SK-N-SH treated with all-trans-retinoic acid at 6 μM for 48 hours (cell line): ENCODE measurements at regions not wholly inside any gene's neighbourhood (a gene's known extent, or its start where the extent isn't known, plus 50 kb on each side); places are given as distances from the start of the nearest gene placed in this dataset.
A peak's percentile ranks its signal among the peaks of the same experiment; 100 is the strongest.

ENCODE experiments used
- ATAC-seq: fragments of 200-7000 bp; cut with Tn5 transposase; 3 replicates; pipeline ENCODE4 v1.9.1; 2020; ENCODE audit warnings: mild to moderate bottlenecking, moderate library complexity
- ARNTL ChIP-seq: fragments of 450-650 bp; formaldehyde crosslinking; IDR thresholded peaks from 2 replicates; pipeline ENCODE4 v1.5.0; 2020; ENCODE audit warnings: low read depth, mild to moderate bottlenecking, moderate library complexity, borderline replicate concordance
- CSDC2 ChIP-seq: fragments of 250-450 bp; sonication (Bioruptor Pico); IDR thresholded peaks from 2 replicates; pipeline ENCODE4 v1.5.0; 2020; ENCODE audit warnings: mild to moderate bottlenecking, moderate library complexity
- CSRNP3 ChIP-seq: fragments of 250-450 bp; sonication (Bioruptor Pico); IDR thresholded peaks from 2 replicates; pipeline ENCODE4 v1.5.1; 2021; ENCODE audit warnings: mild to moderate bottlenecking, moderate library complexity
- ESRRG ChIP-seq: fragments of 250-450 bp; sonication (Bioruptor Pico); IDR thresholded peaks from 2 replicates; pipeline ENCODE4 v1.6.1; 2021; ENCODE audit warnings: mild to moderate bottlenecking
- GLIS3 ChIP-seq: fragments of 250-450 bp; sonication (Bioruptor Pico); IDR thresholded peaks from 2 replicates; pipeline ENCODE4 v1.5.0; 2020; ENCODE audit warnings: mild to moderate bottlenecking, moderate library complexity
- ISL1 ChIP-seq: fragments of 250-450 bp; sonication (Bioruptor Pico); IDR thresholded peaks from 2 replicates; pipeline ENCODE4 v2.1.2; 2022; ENCODE audit warnings: mild to moderate bottlenecking, moderate library complexity
- PATZ1 ChIP-seq: fragments of 250-450 bp; sonication (Bioruptor Pico); IDR thresholded peaks from 2 replicates; pipeline ENCODE4 v1.8.0; 2020; ENCODE audit warnings: mild to moderate bottlenecking, moderate library complexity, borderline replicate concordance
- POU6F1 ChIP-seq: fragments of 250-450 bp; sonication (Bioruptor Pico); IDR thresholded peaks from 2 replicates; pipeline ENCODE4 v1.8.0; 2021; ENCODE audit warnings: low read depth, mild to moderate bottlenecking, moderate library complexity, borderline replicate concordance
- RARB ChIP-seq: fragments of 250-450 bp; sonication (Bioruptor Pico); IDR thresholded peaks from 2 replicates; pipeline ENCODE4 v1.8.0; 2021; ENCODE audit warnings: mild to moderate bottlenecking, moderate library complexity
- TCF4 ChIP-seq: fragments of 250-450 bp; sonication (Bioruptor Pico); IDR thresholded peaks from 2 replicates; pipeline ENCODE4 v1.8.0; 2021; ENCODE audit warnings: mild to moderate bottlenecking, moderate library complexity, borderline replicate concordance
- TOX ChIP-seq: fragments of 250-450 bp; sonication (Bioruptor Pico); IDR thresholded peaks from 2 replicates; pipeline ENCODE4 v1.8.0; 2021; ENCODE audit warnings: mild to moderate bottlenecking, moderate library complexity, borderline replicate concordance
- ZFP30 ChIP-seq: fragments of 450-650 bp; formaldehyde crosslinking; IDR thresholded peaks from 2 replicates; pipeline ENCODE4 v1.5.0; 2022; ENCODE audit warnings: mild to moderate bottlenecking, moderate library complexity
- ZNF565 ChIP-seq: fragments of 450-650 bp; formaldehyde crosslinking; conservative IDR thresholded peaks from 2 replicates; pipeline ENCODE4 v1.5.0; 2020; ENCODE audit warnings: low read depth, mild to moderate bottlenecking, moderate library complexity
- ZNF70 ChIP-seq: fragments of 450-650 bp; formaldehyde crosslinking; IDR thresholded peaks from 2 replicates; pipeline ENCODE4 v1.5.0; 2020; ENCODE audit warnings: mild to moderate bottlenecking, moderate library complexity

GRCh38 chr14:76264384-76264783 is 111.6 kb upstream of the ESRRB start:
- ATAC-seq = no peak
- no peak for TF ChIP-seq GLIS3 (CRISPR knock-in tag)
- no peak for TF ChIP-seq CSDC2 (CRISPR knock-in tag)
- TF ChIP-seq ZFP30 (CRISPR knock-in tag) = no peak

GRCh38 chr14:76267322-76268046 is 108.5 kb upstream of the ESRRB start:
- ATAC-seq = peak; percentile 80
- TF ChIP-seq ESRRG (CRISPR knock-in tag) = no peak

GRCh38 chr14:76268047-76268431 is 107.9 kb upstream of the ESRRB start:
- TF ChIP-seq PATZ1 (CRISPR knock-in tag) (no peak), CSRNP3 (CRISPR knock-in tag) (no peak)

GRCh38 chr14:76268700-76269099 is 107.2 kb upstream of the ESRRB start:
- no peak for TF ChIP-seq CSDC2 (CRISPR knock-in tag)
- TF ChIP-seq PATZ1 (CRISPR knock-in tag) = no peak
- TF ChIP-seq ZNF70 (CRISPR knock-in tag) = no peak
- TF ChIP-seq ZFP30 (CRISPR knock-in tag) = no peak
- TF ChIP-seq GLIS3 (CRISPR knock-in tag) = no peak
- no peak for TF ChIP-seq ARNTL (CRISPR knock-in tag)
- no peak for ATAC-seq

More at GRCh38 chr14:76268047-76268431, 107.9 kb upstream of the ESRRB start:
- peak; percentile 62 for ATAC-seq

GRCh38 chr14:76271041-76271755 is 104.7 kb upstream of the ESRRB start:
- TF ChIP-seq POU6F1 (CRISPR knock-in tag) = no peak
- TF ChIP-seq ZNF70 (CRISPR knock-in tag) = no peak
- no peak for TF ChIP-seq TOX (CRISPR knock-in tag)
- TF ChIP-seq ISL1 (CRISPR knock-in tag) = no peak
- TF ChIP-seq ZFP30 (CRISPR knock-in tag) = no peak
- TF ChIP-seq CSDC2 (CRISPR knock-in tag) = no peak
- TF ChIP-seq RARB (CRISPR knock-in tag) = no peak
- TF ChIP-seq ZNF565 (CRISPR knock-in tag) = no peak
- TF ChIP-seq ARNTL (CRISPR knock-in tag) = no peak
- no peak for TF ChIP-seq TCF4
- ATAC-seq = no peak

- no peak for ATAC-seq
- no peak for TF ChIP-seq ESRRG (CRISPR knock-in tag)
These were observed 103.6 kb upstream of the ESRRB start for GRCh38 chr14:76272349-76272748.
